ENCODE measurements at regions not wholly inside any gene's neighbourhood (a gene's known extent, or its start where the extent isn't known, plus 50 kb on each side); places are given as distances from the start of the nearest gene placed in this dataset.

- intact Hi-C loops (cut with micrococcal nuclease) = no loop called here
- no peak overlapping the region for H3K27ac ChIP-seq (replicated peaks)
- no peaks in the 10 kb centered on the region for H3K27me3 ChIP-seq (ENCODE audit: low read depth)
- TF ChIP-seq CTCF (IDR thresholded peaks at IDR 0.05; ENCODE audit: borderline replicate concordance) = no peak
- H3K9me3 ChIP-seq (replicated peaks) = peaks cover 27% of the 10 kb centered on the region
- no peak for DNase-seq
- H3K4me3 ChIP-seq = no peak overlapping the region
- H3K36me3 ChIP-seq = no peaks in the 10 kb centered on the region
- H3K4me1 ChIP-seq = no peaks in the 10 kb centered on the region
Observed at GRCh38 chr4:60565558-60565957, 634.6 kb upstream of the ADGRL3 start.

GRCh38 chr4:60575336-60575735, 624.8 kb upstream of the ADGRL3 start:
- no peak for DNase-seq
- no peaks in the 10 kb centered on the region for H3K36me3 ChIP-seq
- no peaks in the 10 kb centered on the region for H3K4me1 ChIP-seq
- no peak overlapping the region for H3K27ac ChIP-seq (replicated peaks)
- no peak overlapping the region for H3K4me3 ChIP-seq
- peaks cover 10% of the 10 kb centered on the region for H3K9me3 ChIP-seq (replicated peaks)
- intact Hi-C loops (cut with micrococcal nuclease) = no loop called here
- TF ChIP-seq CTCF (IDR thresholded peaks at IDR 0.05; ENCODE audit: borderline replicate concordance) = no peak
- H3K27me3 ChIP-seq (ENCODE audit: low read depth) = no peaks in the 10 kb centered on the region

- TF ChIP-seq CTCF (IDR thresholded peaks at IDR 0.05; ENCODE audit: borderline replicate concordance) = no peak
- H3K9me3 ChIP-seq (replicated peaks) = peaks cover 10% of the 10 kb centered on the region
- H3K4me3 ChIP-seq = no peak overlapping the region
- intact Hi-C loops (cut with micrococcal nuclease) = no loop called here
- H3K36me3 ChIP-seq = no peaks in the 10 kb centered on the region
- H3K27me3 ChIP-seq (ENCODE audit: low read depth) = no peaks in the 10 kb centered on the region
- no peak for DNase-seq
- H3K4me1 ChIP-seq = no peaks in the 10 kb centered on the region
- no peak overlapping the region for H3K27ac ChIP-seq (replicated peaks)
Observed at GRCh38 chr4:60579335-60579734, 620.8 kb upstream of the ADGRL3 start.

- Histone ChIP-seq H3K4me1 (no peaks in the 10 kb centered on the region), H3K36me3 (no peaks in the 10 kb centered on the region), H3K27ac (replicated peaks) (no peak overlapping the region), H3K4me3 (no peak overlapping the region), H3K9me3 (replicated peaks) (peaks cover 6% of the 10 kb centered on the region), H3K27me3 (ENCODE audit: low read depth) (no peaks in the 10 kb centered on the region)
- no peak for TF ChIP-seq CTCF (IDR thresholded peaks at IDR 0.05; ENCODE audit: borderline replicate concordance)
- intact Hi-C loops (cut with micrococcal nuclease) = no loop called here
- DNase-seq = no peak
Observed at GRCh38 chr4:60581919-60582536, 618.1 kb upstream of the ADGRL3 start.

- H3K36me3 ChIP-seq = no peaks in the 10 kb centered on the region
- peaks cover 5% of the 10 kb centered on the region for H3K9me3 ChIP-seq (replicated peaks)
- no peak for DNase-seq
- no peak for TF ChIP-seq CTCF (IDR thresholded peaks at IDR 0.05; ENCODE audit: borderline replicate concordance)
- H3K4me1 ChIP-seq = no peaks in the 10 kb centered on the region
- no peak overlapping the region for H3K27ac ChIP-seq (replicated peaks)
- intact Hi-C loops (cut with micrococcal nuclease) = no loop called here
- H3K4me3 ChIP-seq = no peak overlapping the region
- no peaks in the 10 kb centered on the region for H3K27me3 ChIP-seq (ENCODE audit: low read depth)
Observed at GRCh38 chr4:60588556-60588955, 611.6 kb upstream of the ADGRL3 start.

Data from left ventricle myocardium inferior (tissue), 1 donor.